Neuronal stem cell (in vitro differentiated cells): ENCODE measurements at regions not wholly inside any gene's neighbourhood (a gene's known extent, or its start where the extent isn't known, plus 50 kb on each side); places are given as distances from the start of the nearest gene placed in this dataset.

Experiments used
- DNase-seq: peaks from one replicate; pipeline ENCODE4 v3.0.0-alpha.2; 2013; ENCODE audit warnings: low spot score
- H2AFZ ChIP-seq: one replicate; pipeline ENCODE4 v1.6.1; 2013; ENCODE audit warnings: mild to moderate bottlenecking, low read length, inconsistent platforms
- H2AK5ac ChIP-seq: 2 replicates; pipeline ENCODE4 v1.6.1; 2013; ENCODE audit warnings: low read depth, mild to moderate bottlenecking, inconsistent platforms, low read length, moderate library complexity, mixed read lengths
- H2BK120ac ChIP-seq: 2 replicates; pipeline ENCODE4 v1.6.1; 2013; ENCODE audit warnings: low read depth, mild to moderate bottlenecking, inconsistent platforms, low read length, moderate library complexity, mixed read lengths
- H2BK12ac ChIP-seq: one replicate; pipeline ENCODE4 v1.6.1; 2013; ENCODE audit warnings: low read length, inconsistent platforms
- H2BK15ac ChIP-seq: 2 replicates; pipeline ENCODE4 v1.6.1; 2013; ENCODE audit warnings: mild to moderate bottlenecking, low read length, inconsistent platforms, mixed read lengths
- H2BK5ac ChIP-seq: one replicate; pipeline ENCODE4 v1.6.1; 2013; ENCODE audit warnings: inconsistent platforms, mild to moderate bottlenecking, low read length, moderate library complexity
- H3K14ac ChIP-seq: one replicate; pipeline ENCODE4 v1.6.1; 2013; ENCODE audit warnings: low read length, inconsistent platforms
- H3K18ac ChIP-seq: 2 replicates; pipeline ENCODE4 v1.6.1; 2013; ENCODE audit warnings: low read length, inconsistent platforms
- H3K23ac ChIP-seq: 2 replicates; pipeline ENCODE4 v1.6.1; 2013; ENCODE audit warnings: low read depth, mild to moderate bottlenecking, mixed read lengths, low read length, inconsistent platforms; ENCODE audit not compliant: poor library complexity
- H3K27ac ChIP-seq: replicated peaks from 3 replicates; pipeline ENCODE4 v1.5.1; 2013; ENCODE audit warnings: low read length, inconsistent platforms
- H3K27me3 ChIP-seq, 3 experiments: 2 replicates each; pipeline ENCODE4 v1.6.1; 2013; ENCODE audit warnings: low read length in 3 of 3, mild to moderate bottlenecking in 2 of 3, inconsistent platforms in 1 of 3, low read depth in 1 of 3, mixed read lengths in 1 of 3, moderate library complexity in 1 of 3; ENCODE audit not compliant: control insufficient read depth in 3 of 3, insufficient read depth in 3 of 3
- H3K36me3 ChIP-seq, 2 donors: replicated peaks in 1 of 2; 2 replicates each; pipeline ENCODE4 v1.6.1; 2013; ENCODE audit warnings: low read length in 2 of 2; ENCODE audit not compliant: control insufficient read depth in 2 of 2, insufficient read depth in 2 of 2
- H3K4ac ChIP-seq: 2 replicates; pipeline ENCODE4 v1.6.1; 2013; ENCODE audit warnings: inconsistent platforms, mild to moderate bottlenecking, low read length, moderate library complexity
- H3K4me1 ChIP-seq, 2 donors: 1 replicate in 1 of 2; 2 replicates in 1 of 2; pipeline ENCODE4 v1.6.1; 2013; ENCODE audit warnings: low read length in 2 of 2, low read depth in 1 of 2; ENCODE audit not compliant: control insufficient read depth in 2 of 2, insufficient read depth in 1 of 2
- H3K4me2 ChIP-seq: one replicate; pipeline ENCODE4 v1.6.1; 2013; ENCODE audit warnings: mild to moderate bottlenecking, low read length, inconsistent platforms; ENCODE audit not compliant: insufficient read depth, poor library complexity, severe bottlenecking
- H3K4me3 ChIP-seq, 2 donors: 2 replicates each; pipeline ENCODE4 v1.5.1; 2013; ENCODE audit warnings: low read length in 2 of 2, mild to moderate bottlenecking in 2 of 2, inconsistent platforms in 1 of 2, moderate library complexity in 1 of 2
- H3K79me1 ChIP-seq: one replicate; pipeline ENCODE4 v1.6.1; 2013; ENCODE audit warnings: low read depth, mild to moderate bottlenecking, inconsistent platforms, low read length, moderate library complexity
- H3K9ac ChIP-seq: one replicate; pipeline ENCODE4 v1.6.1; 2013; ENCODE audit warnings: mild to moderate bottlenecking, low read depth, low read length, inconsistent platforms; ENCODE audit not compliant: poor library complexity
- H3K9me3 ChIP-seq, 2 donors: replicated peaks in 1 of 2; 2 replicates each; pipeline versions ENCODE3 to v1.6.1; 2013; ENCODE audit warnings: low read length in 2 of 2, mild to moderate bottlenecking in 2 of 2, inconsistent platforms in 1 of 2, low read depth in 1 of 2, mixed read lengths in 1 of 2, moderate library complexity in 1 of 2; ENCODE audit not compliant: control insufficient read depth in 2 of 2, insufficient read depth in 1 of 2
- H4K8ac ChIP-seq: one replicate; pipeline ENCODE4 v1.6.1; 2013; ENCODE audit warnings: low read depth, mild to moderate bottlenecking, inconsistent platforms, low read length, moderate library complexity
- H4K91ac ChIP-seq: one replicate; pipeline ENCODE4 v1.6.1; 2013; ENCODE audit warnings: low read length, low read depth, mild to moderate bottlenecking, inconsistent platforms; ENCODE audit not compliant: poor library complexity
- WGBS, 2 donors: extraction: QIAGEN DNeasy Blood & Tissue Kit; methylation state at CpG; one replicate each; pipeline ENCODE4 v1.1.7; 2013; ENCODE audit warnings: missing lambda C conversion rate in 2 of 2, mixed read lengths in 1 of 2; ENCODE audit not compliant: insufficient read length in 2 of 2, insufficient replicate concordance in 1 of 2; ENCODE audit errors: extremely low coverage in 2 of 2; 5-methylcytosine and 5-hydroxymethylcytosine counted together

GRCh38 chr2:196439760-196440159 is 199.8 kb upstream of the CCDC150 start:
- no peak overlapping the region for H2BK120ac ChIP-seq
- no peak overlapping the region for H3K14ac ChIP-seq
- H3K79me1 ChIP-seq, result no peaks in the 10 kb centered on the region
- no peak overlapping the region for H2BK5ac ChIP-seq
- H2BK12ac ChIP-seq, result no peak overlapping the region
- H3K4me2 ChIP-seq, result no peak overlapping the region
- H4K91ac ChIP-seq, result no peak overlapping the region
- no peak overlapping the region for H3K9ac ChIP-seq
- no peak overlapping the region for H4K8ac ChIP-seq
- H2AK5ac ChIP-seq, result no peak overlapping the region
- no peak overlapping the region for H3K18ac ChIP-seq
- H3K23ac ChIP-seq, result no peak overlapping the region
- WGBS, 2 donors, result no CpG with 5 or more reads among the region's 4 CpGs
- H3K27me3 ChIP-seq, result no peaks in the 10 kb centered on the region
- H3K9me3 ChIP-seq, result no peaks in the 10 kb centered on the region
- H3K27ac ChIP-seq, result no peak overlapping the region
- no peak overlapping the region for H2BK15ac ChIP-seq
- no peaks in the 10 kb centered on the region for H3K36me3 ChIP-seq
- no peak overlapping the region for H3K4ac ChIP-seq
- no peak overlapping the region for H2AFZ ChIP-seq
- H3K4me1 ChIP-seq, result no peaks in the 10 kb centered on the region
- DNase-seq, result no peak
- H3K4me3 ChIP-seq, result no peak overlapping the region

DNA sequence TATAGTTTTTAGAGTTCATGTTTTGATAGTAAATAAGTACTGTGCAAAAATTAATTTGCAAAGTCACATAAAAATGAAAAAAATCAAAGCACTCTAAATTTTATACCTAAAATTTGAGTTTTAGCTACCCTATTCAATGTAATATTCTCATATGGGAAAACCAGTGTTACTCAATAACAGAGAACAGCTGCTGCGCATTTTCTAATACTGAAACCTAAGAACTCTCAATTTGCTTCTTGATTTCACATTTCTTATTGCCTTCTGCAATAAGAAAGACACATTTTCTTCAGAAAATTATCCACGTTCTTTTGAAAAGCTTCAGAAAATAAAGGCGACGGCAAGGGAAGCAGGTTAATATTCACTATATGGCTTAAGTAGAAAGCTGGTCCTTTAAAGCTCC is 199.1 kb upstream of the CCDC150 start:
- Histone ChIP-seq H3K27me3 (no peaks in the 10 kb centered on the region), H4K91ac (no peak overlapping the region), H2BK15ac (no peak overlapping the region), H3K79me1 (no peaks in the 10 kb centered on the region), H3K14ac (no peak overlapping the region), H3K27ac (no peak overlapping the region), H2AFZ (no peak overlapping the region), H3K36me3 (no peaks in the 10 kb centered on the region), H3K4me1 (no peaks in the 10 kb centered on the region), H3K9ac (no peak overlapping the region), H2BK12ac (no peak overlapping the region), H3K18ac (no peak overlapping the region), H4K8ac (no peak overlapping the region), H3K23ac (no peak overlapping the region), H3K4me3 (no peak overlapping the region), H3K4me2 (no peak overlapping the region), H2AK5ac (no peak overlapping the region), H3K9me3 (no peaks in the 10 kb centered on the region), H2BK120ac (no peak overlapping the region), H3K4ac (no peak overlapping the region), H2BK5ac (no peak overlapping the region)
- WGBS, 2 donors, result no CpG with 5 or more reads among the region's 4 CpGs
- no peak for DNase-seq

GRCh38 chr2:196441527-196441926 is 198.0 kb upstream of the CCDC150 start:
- Histone ChIP-seq H3K4me2 (no peak overlapping the region), H3K23ac (no peak overlapping the region), H2BK12ac (no peak overlapping the region), H2BK120ac (no peak overlapping the region), H3K36me3 (no peaks in the 10 kb centered on the region), H3K4me3 (no peak overlapping the region), H3K4ac (no peak overlapping the region), H3K14ac (no peak overlapping the region), H4K8ac (no peak overlapping the region), H3K4me1 (no peaks in the 10 kb centered on the region), H2BK5ac (no peak overlapping the region), H3K79me1 (no peaks in the 10 kb centered on the region), H3K27me3 (no peaks in the 10 kb centered on the region), H2AFZ (no peak overlapping the region), H4K91ac (no peak overlapping the region), H2BK15ac (no peak overlapping the region), H2AK5ac (no peak overlapping the region), H3K9me3 (peaks cover 0 to 2% of the 10 kb centered on the region in 2 donors), H3K18ac (no peak overlapping the region), H3K9ac (no peak overlapping the region), H3K27ac (no peak overlapping the region)
- DNase-seq, result no peak
- whole genome bisulfite sequencing, 2 donors, result no CpG with 5 or more reads among the region's 2 CpGs

DNA sequence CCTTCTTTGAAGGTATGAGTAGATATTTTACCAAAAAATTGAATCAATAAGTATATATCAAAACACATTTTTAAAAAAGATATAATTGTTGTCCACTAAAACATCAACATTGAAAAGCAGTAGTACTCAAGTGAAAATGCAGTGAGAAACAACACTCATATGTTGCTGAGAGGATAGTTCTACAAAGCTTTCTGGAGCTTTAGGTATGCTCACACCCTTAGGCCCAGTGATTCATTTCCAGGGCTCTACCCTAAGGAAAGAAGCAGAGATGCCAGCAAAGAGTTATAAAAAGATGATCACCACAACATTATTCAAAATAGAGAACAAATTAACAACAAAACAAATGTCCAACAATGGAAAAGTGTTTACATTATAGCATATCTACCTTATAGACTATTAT is 197.3 kb upstream of the CCDC150 start:
- Histone ChIP-seq H3K18ac (no peak overlapping the region), H4K8ac (no peak overlapping the region), H4K91ac (no peak overlapping the region), H2BK15ac (no peak overlapping the region), H3K36me3 (no peaks in the 10 kb centered on the region), H3K4ac (no peak overlapping the region), H3K9me3 (peaks cover 0 to 2% of the 10 kb centered on the region in 2 donors), H2BK12ac (no peak overlapping the region), H2AFZ (no peak overlapping the region), H3K27ac (no peak overlapping the region), H3K4me3 (no peak overlapping the region), H3K23ac (no peak overlapping the region), H3K27me3 (no peaks in the 10 kb centered on the region), H2BK120ac (no peak overlapping the region), H3K14ac (no peak overlapping the region), H3K9ac (no peak overlapping the region), H3K79me1 (no peaks in the 10 kb centered on the region), H3K4me1 (peaks cover 0 to 1% of the 10 kb centered on the region in 2 donors), H3K4me2 (no peak overlapping the region), H2BK5ac (no peak overlapping the region), H2AK5ac (no peak overlapping the region)
- no peak for DNase-seq
